GM23248 (cell line): ENCODE measurements at regions not wholly inside any gene's neighbourhood (a gene's known extent, or its start where the extent isn't known, plus 50 kb on each side); places are given as distances from the start of the nearest gene placed in this dataset.

Source experiments
- EZH2 ChIP-seq: fragments of 200-600 bp; sonication (generic); IDR thresholded peaks from 2 replicates; pipeline ENCODE4 v1.6.1; 2018; ENCODE audit warnings: antibody characterized with exemption, mild to moderate bottlenecking; ENCODE audit not compliant: insufficient read depth, poor library complexity, severe bottlenecking
- EZH2phosphoT487 ChIP-seq: fragments of 200-600 bp; sonication (generic); IDR thresholded peaks from 2 replicates; pipeline ENCODE4 v1.6.1; 2018; ENCODE audit warnings: antibody characterized with exemption, moderate library complexity, mild to moderate bottlenecking, low read depth; ENCODE audit not compliant: insufficient read depth

- no peak for TF ChIP-seq EZH2
- no peak for TF ChIP-seq EZH2phosphoT487
These were observed 413.7 kb downstream of the PDCD6IP start for GRCh38 chr3:34212175-34212574.
